GM20431 (cell line): ENCODE measurements at regions not wholly inside any gene's neighbourhood (a gene's known extent, or its start where the extent isn't known, plus 50 kb on each side); places are given as distances from the start of the nearest gene placed in this dataset.

Experiments
- in situ Hi-C: fragments of 300-500 bp; cut with MseI, MboI; formaldehyde crosslinking; loops from one replicate; pipeline ENCODE4 v1.15.0; 2020; ENCODE audit warnings: low sequenced_read_pairs; ENCODE audit not compliant: unreplicated experiment

- in situ Hi-C loops: no loop called here
Measured at GRCh38 chr1:13921190-13921589, 221.2 kb downstream of the PRDM2 start.

GRCh38 chr1:13922466-13923110 is 222.6 kb downstream of the PRDM2 start:
- in situ Hi-C loops: no loop called here

GRCh38 chr1:13926556-13926955 is 226.6 kb downstream of the PRDM2 start:
- in situ Hi-C loops: no loop called here

GRCh38 chr1:13927736-13928135 is 227.7 kb downstream of the PRDM2 start:
- in situ Hi-C loops: no loop called here

- in situ Hi-C loops: no loop called here
Measured at GRCh38 chr1:13929313-13929712, 229.3 kb downstream of the PRDM2 start.

DNA sequence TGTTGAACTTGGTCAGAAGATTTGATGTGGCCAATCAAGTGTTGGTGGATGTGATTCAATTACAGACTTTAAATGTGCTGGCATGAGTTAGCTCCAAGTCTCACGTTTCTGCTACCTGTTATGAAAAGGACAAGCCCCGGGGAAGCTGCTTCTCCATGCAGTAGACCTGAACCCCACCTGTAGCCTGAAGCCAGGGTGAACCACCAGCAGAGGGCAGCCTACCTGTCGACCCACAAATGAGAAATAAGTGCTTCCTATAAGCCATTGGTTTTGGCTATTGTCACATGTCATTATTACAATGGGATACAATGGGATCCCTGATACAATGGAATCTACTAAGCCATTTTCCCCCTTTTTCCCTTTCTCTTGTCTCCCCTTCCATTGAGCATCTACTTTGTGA is 230.2 kb downstream of the PRDM2 start:
- in situ Hi-C loops: no loop called here

DNA sequence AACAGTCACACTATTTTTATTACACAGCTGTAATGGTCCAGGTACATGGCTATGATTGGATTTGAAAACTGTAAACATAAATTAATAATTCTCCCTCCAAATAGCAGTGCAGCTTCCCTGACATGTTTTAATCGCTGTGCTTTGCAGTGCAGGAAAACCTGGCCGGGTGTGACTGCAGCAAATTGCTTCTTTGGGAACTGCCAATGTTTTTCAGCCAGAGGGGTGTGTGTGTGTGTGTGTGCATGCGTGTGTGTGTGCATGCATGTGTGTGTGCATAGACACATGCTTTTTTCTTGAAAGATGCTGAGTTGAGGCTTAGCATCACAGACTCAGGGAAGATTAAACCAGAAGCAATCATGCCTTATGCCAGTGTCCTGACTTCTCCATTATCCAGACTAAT is 231.2 kb downstream of the PRDM2 start:
- in situ Hi-C loops: no loop called here

DNA sequence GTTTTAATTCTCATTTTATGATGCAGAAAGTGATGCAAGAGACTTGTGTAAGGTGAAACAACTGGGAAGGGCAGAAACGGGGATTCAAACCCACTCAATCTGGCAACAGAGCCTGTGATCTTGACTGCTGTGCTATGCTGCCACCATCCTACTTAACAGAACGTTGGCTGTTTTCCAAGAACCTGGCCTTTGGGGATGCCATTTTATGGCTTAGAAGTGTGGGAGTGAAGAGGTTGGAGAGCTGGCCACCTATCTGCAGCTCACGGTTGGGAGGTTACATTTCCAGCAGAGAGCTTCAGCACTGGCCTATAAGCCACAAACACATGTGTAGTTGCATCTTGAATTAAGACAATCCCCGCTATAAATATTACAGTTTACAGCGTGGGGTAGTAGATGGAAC is 235.3 kb downstream of the PRDM2 start:
- in situ Hi-C loops: no loop called here

DNA sequence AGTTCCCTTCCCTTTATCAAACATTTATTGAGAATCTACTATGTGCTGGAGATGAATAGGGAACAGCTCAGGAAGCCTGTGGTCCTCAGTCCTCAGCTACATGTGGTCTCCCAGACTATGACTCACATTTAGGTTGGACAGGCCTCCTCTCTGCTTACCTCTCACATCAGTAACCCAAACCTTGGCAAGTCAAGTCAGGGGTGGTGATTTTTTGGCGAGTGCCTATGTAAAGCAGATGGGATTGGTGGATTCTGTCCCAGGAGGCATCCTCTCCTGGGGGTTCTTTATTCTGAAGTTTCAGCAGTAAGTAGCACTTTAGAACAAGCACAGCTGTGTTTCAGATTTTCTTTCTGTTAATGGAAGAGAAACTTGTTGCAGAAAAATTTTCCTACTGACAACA is 241.3 kb downstream of the PRDM2 start:
- in situ Hi-C loops: no loop called here

DNA sequence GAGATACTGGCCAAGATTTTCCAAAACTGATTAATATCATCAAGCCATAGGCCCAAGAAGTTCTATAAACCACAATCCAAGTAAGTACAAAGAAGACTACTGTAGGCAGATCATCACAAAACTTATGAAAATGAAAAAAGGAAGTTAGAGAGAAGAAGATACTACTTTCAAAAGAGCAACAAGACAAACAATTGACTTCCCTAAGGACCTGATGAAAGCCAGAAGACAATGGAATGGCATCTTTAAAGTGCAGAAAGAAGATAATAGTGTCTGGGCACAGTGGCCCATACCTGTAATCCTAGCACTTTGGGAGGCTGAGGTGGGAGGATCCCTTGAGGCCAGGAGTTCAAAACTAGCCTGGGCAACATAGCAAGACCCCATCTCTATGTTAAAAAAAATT is 243.1 kb downstream of the PRDM2 start:
- in situ Hi-C loops: no loop called here

DNA sequence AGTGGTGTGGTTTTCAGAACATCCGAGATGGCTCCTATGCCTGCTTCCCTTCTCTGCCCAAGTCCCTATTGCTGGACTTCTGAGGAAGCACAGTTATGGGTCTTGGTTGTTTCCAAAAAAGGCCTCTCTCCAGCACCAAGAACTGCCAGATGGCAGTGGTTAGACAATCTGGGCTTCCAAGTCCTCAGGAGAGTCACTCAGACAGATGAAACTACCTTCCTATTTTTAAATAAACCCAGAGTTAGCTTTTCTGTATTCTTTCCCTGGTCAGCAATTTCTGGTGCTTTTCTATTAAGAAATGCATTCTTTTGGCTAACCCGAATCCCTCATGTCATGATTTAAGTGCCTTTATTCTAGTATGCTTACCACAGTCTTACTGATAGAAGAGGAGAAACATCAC is 245.9 kb downstream of the PRDM2 start:
- in situ Hi-C loops: no loop called here

GRCh38 chr1:13947658-13948057 is 247.7 kb downstream of the PRDM2 start:
- in situ Hi-C loops: no loop called here

DNA sequence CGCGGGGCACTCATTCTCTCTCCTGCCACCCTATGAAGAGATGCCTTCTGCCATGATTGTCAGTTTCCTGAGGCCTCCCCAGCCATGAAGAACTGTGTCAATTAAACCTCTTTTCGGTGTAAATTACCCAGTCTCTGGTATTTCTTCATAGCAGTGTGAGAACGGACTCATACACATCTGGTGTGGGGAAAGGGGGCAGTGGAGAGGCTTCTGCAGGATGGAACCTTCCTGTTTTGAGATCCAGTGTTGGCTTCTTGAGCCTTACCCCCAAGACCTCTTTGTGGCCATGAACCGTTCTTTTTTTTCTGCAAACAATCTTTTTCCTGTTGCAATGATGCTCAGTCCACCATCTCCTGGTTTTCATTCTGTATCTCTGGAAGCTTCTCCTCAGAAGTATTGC is 248.4 kb downstream of the PRDM2 start:
- in situ Hi-C loops: no loop called here

DNA sequence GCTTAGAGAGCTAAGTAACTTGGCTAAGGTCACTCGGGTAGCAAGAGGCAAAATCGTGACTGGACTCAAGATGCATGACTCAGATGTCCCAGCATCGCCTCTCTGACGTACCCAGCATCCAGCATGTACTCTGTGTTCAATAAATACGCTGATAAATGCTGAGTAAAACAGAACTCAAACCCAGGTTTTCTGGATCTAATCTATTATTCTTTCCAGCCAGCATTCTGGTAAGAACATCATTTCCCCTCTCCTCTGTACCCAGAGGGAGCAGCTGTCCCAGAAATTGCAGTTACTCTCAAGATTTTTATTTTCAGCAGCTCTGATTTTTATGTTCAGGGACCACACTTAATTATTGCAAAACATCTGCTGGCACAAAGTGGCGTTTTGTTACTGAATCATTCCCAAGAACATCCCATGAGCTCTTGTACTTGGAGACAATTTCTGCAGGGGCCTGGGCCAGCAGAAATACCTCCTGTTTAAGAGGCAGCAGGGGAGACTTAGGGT is 249.0 kb downstream of the PRDM2 start:
- in situ Hi-C loops: no loop called here

- in situ Hi-C loops: no loop called here
Measured at GRCh38 chr1:13949546-13949945, 249.6 kb downstream of the PRDM2 start.

DNA sequence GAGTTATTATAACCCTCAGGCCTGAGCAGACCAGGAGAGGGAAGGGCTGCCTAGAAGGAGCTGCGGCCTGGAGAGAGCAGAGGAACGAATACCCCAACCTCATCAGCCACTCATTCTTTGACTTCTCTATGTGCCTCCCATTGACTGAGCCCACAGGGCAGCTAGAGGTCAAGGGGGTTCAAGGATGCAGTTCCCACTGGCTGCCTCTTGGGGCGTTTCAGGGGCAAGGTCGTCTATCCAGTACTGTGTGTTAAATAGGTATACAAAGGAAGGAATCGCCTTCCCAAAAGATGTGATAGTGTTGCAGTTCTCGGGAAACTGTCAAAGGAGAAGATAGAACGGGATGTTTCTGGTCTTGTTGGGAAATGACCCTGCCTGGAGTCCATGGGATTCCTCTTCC is 250.6 kb downstream of the PRDM2 start:
- in situ Hi-C loops: loop anchor here (25.0 kb wide), 1 partner anchor 288 kb away; no protein-coding TSS in a partner anchor

- in situ Hi-C loops: loop anchor here (25.0 kb wide), 1 partner anchor 290 kb away; no protein-coding TSS in a partner anchor
Measured at GRCh38 chr1:13951793-13952751, 252.1 kb downstream of the PRDM2 start.

GRCh38 chr1:13952985-13953384 is 253.0 kb downstream of the PRDM2 start:
- in situ Hi-C loops: loop anchor here (25.0 kb wide), 1 partner anchor 291 kb away; no protein-coding TSS in a partner anchor

- in situ Hi-C loops: loop anchor here (25.0 kb wide), 1 partner anchor 294 kb away; no protein-coding TSS in a partner anchor
Measured at GRCh38 chr1:13956393-13956792, 256.4 kb downstream of the PRDM2 start.

DNA sequence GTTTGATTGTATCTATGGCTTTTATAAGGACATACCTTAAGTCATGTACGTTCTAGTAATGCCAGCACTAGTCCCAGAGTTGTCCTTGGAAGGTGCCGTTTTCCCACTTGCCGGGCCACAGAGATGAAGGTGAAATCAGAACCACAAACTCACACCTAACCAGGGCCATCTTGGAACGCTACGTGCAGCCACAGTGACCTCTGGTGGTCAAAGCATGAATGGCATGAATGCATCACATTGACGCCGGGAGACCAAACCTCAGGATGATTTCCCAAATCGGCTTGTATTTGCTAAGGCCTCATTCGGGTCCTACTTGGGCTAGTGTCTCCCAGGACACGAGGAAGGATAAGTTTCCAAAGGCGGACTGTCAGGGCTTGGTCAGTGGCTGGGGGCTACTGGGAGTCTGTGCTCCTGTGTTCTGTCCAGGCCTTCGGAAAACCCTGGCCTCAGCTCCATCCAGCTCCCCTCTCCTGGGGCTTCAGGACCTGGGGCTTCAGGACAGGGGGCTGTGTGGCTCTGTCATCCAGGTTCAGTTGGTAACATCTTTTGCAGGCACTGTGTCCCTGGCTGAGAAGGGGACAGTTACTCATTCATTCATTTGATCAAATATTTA is 260.5 kb downstream of the PRDM2 start:
- in situ Hi-C loops: loop anchor here (25.0 kb wide), 1 partner anchor 298 kb away; no protein-coding TSS in a partner anchor
